Upper lobe of left lung (tissue), 6 donors: ENCODE measurements at regions not wholly inside any gene's neighbourhood (a gene's known extent, or its start where the extent isn't known, plus 50 kb on each side); places are given as distances from the start of the nearest gene placed in this dataset.

Experiments used
- ATAC-seq, 2 donors: fragments of 200-7000 bp; cut with Tn5 transposase; one replicate each; pipeline ENCODE4 v1.9.1; 2022; ENCODE audit warnings: mild to moderate bottlenecking in 2 of 2, moderate library complexity in 2 of 2; ENCODE audit not compliant: low FRiP score in 2 of 2
- DNase-seq, 2 donors: peaks; one replicate each; pipeline ENCODE4 v3.0.0-alpha.2; 2019 to 2020
- H3K27ac ChIP-seq, 4 donors: fragments of 200-600 bp; sonication (generic); one replicate each; pipeline ENCODE4 v1.5.1; 2016 to 2019
- H3K27me3 ChIP-seq, 4 donors: fragments of 200-600 bp; sonication (generic); one replicate each; pipeline ENCODE4 v1.5.1; 2017 to 2019
- H3K36me3 ChIP-seq, 4 donors: fragments of 200-600 bp; sonication (generic); one replicate each; pipeline ENCODE4 v1.5.1; 2016 to 2019
- H3K4me1 ChIP-seq, 4 donors: fragments of 200-600 bp; sonication (generic); one replicate each; pipeline ENCODE4 v1.5.1; 2018 to 2019
- H3K4me3 ChIP-seq, 4 donors: fragments of 200-600 bp; sonication (generic); one replicate each; pipeline ENCODE4 v1.5.1; 2017 to 2019; ENCODE audit warnings: mild to moderate bottlenecking in 2 of 4, moderate library complexity in 1 of 4
- H3K9me3 ChIP-seq, 4 donors: fragments of 200-600 bp; sonication (generic); one replicate each; pipeline ENCODE4 v1.5.1; 2018 to 2019
- EP300 ChIP-seq, 4 donors: sonication (generic); formaldehyde crosslinking; IDR thresholded peaks; one replicate each; pipeline ENCODE4 v1.5.1; 2017; ENCODE audit warnings: antibody characterized with exemption in 4 of 4, control low read depth in 2 of 4
- POLR2A ChIP-seq, 4 donors: fragments of 450-650 bp; IDR thresholded peaks; one replicate each; pipeline ENCODE4 v1.5.1; 2016 to 2017; ENCODE audit warnings: antibody characterized with exemption in 4 of 4, mild to moderate bottlenecking in 2 of 4
- POLR2AphosphoS5 ChIP-seq, 2 donors: sonication (generic); formaldehyde crosslinking; IDR thresholded peaks; one replicate each; pipeline ENCODE4 v1.5.1; 2017; ENCODE audit warnings: antibody characterized with exemption in 2 of 2
- WGBS, 2 donors: methylation state at CpG; one replicate each; pipeline ENCODE4 v1.1.5; 2017 to 2018; 5-methylcytosine and 5-hydroxymethylcytosine counted together
- TF ChIP-seq, protein P1 (sequence below), 6 experiments: fragments of 450-650 bp in 4 of 6; fragments of 200-600 bp in 2 of 6; sonication (generic) in 2 of 6; IDR thresholded peaks; one replicate each; pipeline ENCODE4 v1.5.1; 2016 to 2019; ENCODE audit warnings: antibody characterized with exemption in 6 of 6
- donor health status: DM: no; HTN: no; CAD: no; lungs with moderate emphysema.
- donor health status: DM: no; HTN: yes; CAD: no; lungs with severe emphysema.

GRCh38 chr1:188355847-188356246 is 1527.1 kb downstream of the PLA2G4A start:
- H3K9me3 ChIP-seq: peaks cover 0 to 6% (median 0%) of the 10 kb centered on the region in 4 donors
- H3K27ac ChIP-seq: no peak overlapping the region
- H3K36me3 ChIP-seq: no peaks in the 10 kb centered on the region
- no peaks in the 10 kb centered on the region for H3K27me3 ChIP-seq
- DNase-seq (peak in 1 of 2 donors; percentile 8), ATAC-seq (no peak)
- H3K4me1 ChIP-seq: no peaks in the 10 kb centered on the region
- 77 to 93% methylated on average over 2 to 5 of the region's 5 CpGs for WGBS, 2 donors
- TF ChIP-seq EP300 (IDR thresholded peaks at IDR 0.05): no peak
- TF ChIP-seq POLR2AphosphoS5 (IDR thresholded peaks at IDR 0.05): no peak
- TF ChIP-seq POLR2A (IDR thresholded peaks at IDR 0.05): no peak
- TF ChIP-seq, protein P1, sequence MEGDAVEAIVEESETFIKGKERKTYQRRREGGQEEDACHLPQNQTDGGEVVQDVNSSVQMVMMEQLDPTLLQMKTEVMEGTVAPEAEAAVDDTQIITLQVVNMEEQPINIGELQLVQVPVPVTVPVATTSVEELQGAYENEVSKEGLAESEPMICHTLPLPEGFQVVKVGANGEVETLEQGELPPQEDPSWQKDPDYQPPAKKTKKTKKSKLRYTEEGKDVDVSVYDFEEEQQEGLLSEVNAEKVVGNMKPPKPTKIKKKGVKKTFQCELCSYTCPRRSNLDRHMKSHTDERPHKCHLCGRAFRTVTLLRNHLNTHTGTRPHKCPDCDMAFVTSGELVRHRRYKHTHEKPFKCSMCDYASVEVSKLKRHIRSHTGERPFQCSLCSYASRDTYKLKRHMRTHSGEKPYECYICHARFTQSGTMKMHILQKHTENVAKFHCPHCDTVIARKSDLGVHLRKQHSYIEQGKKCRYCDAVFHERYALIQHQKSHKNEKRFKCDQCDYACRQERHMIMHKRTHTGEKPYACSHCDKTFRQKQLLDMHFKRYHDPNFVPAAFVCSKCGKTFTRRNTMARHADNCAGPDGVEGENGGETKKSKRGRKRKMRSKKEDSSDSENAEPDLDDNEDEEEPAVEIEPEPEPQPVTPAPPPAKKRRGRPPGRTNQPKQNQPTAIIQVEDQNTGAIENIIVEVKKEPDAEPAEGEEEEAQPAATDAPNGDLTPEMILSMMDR (IDR thresholded peaks at IDR 0.05): no peak
- no peak overlapping the region for H3K4me3 ChIP-seq

DNA sequence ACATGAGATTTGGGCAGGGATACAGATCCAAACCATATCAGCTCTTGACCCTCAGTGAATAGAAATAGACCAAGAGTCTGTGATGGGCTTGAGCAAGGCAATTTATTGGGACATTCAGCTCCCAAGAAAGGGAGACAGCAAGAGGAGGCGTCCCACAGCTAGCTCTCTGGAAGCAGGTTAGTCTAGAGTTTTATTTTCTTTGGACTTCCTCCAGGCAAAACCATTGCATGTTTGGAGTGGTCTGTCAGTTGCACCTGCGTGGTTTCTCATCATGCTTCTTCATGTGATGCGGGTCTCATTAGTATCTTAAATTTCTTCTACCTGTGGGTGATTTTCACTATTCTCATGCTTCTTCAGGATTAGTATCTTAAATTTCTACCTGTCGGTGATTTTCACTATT is 1530.6 kb downstream of the PLA2G4A start:
- no peak for DNase-seq
- no peak overlapping the region for H3K27ac ChIP-seq
- H3K4me1 ChIP-seq: no peaks in the 10 kb centered on the region
- 86 to 94% methylated on average over 4 of the region's 4 CpGs for WGBS, 2 donors
- H3K36me3 ChIP-seq: no peaks in the 10 kb centered on the region
- no peak for TF ChIP-seq POLR2AphosphoS5 (IDR thresholded peaks at IDR 0.05)
- H3K27me3 ChIP-seq: no peaks in the 10 kb centered on the region
- peaks cover 0 to 6% (median 0%) of the 10 kb centered on the region in 4 donors for H3K9me3 ChIP-seq
- ATAC-seq: no peak
- H3K4me3 ChIP-seq: no peak overlapping the region

DNA sequence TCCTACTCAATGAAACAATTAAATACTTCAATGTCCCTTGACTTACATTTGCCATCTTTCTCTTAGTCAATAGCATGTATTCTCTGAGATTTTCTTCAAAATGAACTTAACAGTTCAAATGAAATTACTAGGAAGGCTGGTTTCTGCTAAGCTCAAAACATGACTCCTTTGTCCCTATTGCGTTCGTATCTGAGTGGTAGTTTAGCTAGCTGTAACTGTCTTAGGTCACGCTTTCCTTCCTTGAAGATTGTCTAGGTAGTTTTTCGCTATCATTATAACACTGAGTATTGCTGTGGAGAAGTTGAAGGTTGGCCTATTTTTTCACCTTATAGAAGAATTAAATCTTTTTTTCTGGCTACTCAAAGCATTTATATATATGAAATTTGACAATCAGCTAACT is 1535.2 kb downstream of the PLA2G4A start:
- WGBS, 2 donors: 95 to 97% methylated on average over 4 of the region's 4 CpGs
- Histone ChIP-seq H3K9me3 (no peaks in the 10 kb centered on the region), H3K4me3 (no peak overlapping the region), H3K27ac (no peak overlapping the region), H3K4me1 (no peaks in the 10 kb centered on the region), H3K27me3 (no peaks in the 10 kb centered on the region), H3K36me3 (no peaks in the 10 kb centered on the region)
- TF ChIP-seq POLR2A (IDR thresholded peaks at IDR 0.05) (no peak), EP300 (IDR thresholded peaks at IDR 0.05) (no peak), POLR2AphosphoS5 (IDR thresholded peaks at IDR 0.05) (no peak)
- TF ChIP-seq, protein P1 (IDR thresholded peaks at IDR 0.05): no peak
- ATAC-seq (no peak), DNase-seq (no peak)

- Histone ChIP-seq H3K4me3 (no peak overlapping the region), H3K4me1 (no peaks in the 10 kb centered on the region), H3K27ac (no peak overlapping the region), H3K9me3 (no peaks in the 10 kb centered on the region), H3K27me3 (no peaks in the 10 kb centered on the region), H3K36me3 (no peaks in the 10 kb centered on the region)
- WGBS, 2 donors: 79 to 91% methylated on average over 3 of the region's 3 CpGs
- DNase-seq (no peak), ATAC-seq (no peak)
- TF ChIP-seq, protein P1 (IDR thresholded peaks at IDR 0.05): no peak
- TF ChIP-seq EP300 (IDR thresholded peaks at IDR 0.05): no peak
- TF ChIP-seq POLR2AphosphoS5 (IDR thresholded peaks at IDR 0.05): no peak
- TF ChIP-seq POLR2A (IDR thresholded peaks at IDR 0.05): no peak
These were observed 1536.2 kb downstream of the PLA2G4A start for GRCh38 chr1:188364927-188365449.

DNA sequence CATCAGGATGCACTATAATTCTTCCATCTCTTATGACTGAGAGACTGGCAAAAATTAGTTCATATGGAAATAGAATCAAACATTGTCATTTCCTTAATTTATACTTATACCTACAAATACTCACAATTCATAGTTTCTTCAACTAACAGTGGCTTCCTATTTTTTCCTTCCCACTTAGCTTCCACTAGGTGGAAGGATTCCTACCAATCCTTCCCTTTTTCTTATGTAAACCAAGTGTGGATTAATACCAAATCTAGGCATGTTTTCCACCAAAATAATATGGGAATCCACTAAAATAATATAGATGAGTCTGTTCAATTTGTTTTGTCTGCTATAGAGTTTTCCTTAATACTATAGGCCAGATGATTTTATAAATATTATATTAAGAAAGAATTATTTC is 1537.1 kb downstream of the PLA2G4A start:
- TF ChIP-seq POLR2A (IDR thresholded peaks at IDR 0.05): no peak
- TF ChIP-seq, protein P1 (IDR thresholded peaks at IDR 0.05): no peak
- no peak for TF ChIP-seq EP300 (IDR thresholded peaks at IDR 0.05)
- no peak for TF ChIP-seq POLR2AphosphoS5 (IDR thresholded peaks at IDR 0.05)
- ATAC-seq: no peak
- Histone ChIP-seq H3K4me1 (no peaks in the 10 kb centered on the region), H3K4me3 (no peak overlapping the region), H3K36me3 (no peaks in the 10 kb centered on the region), H3K27ac (no peak overlapping the region), H3K9me3 (no peaks in the 10 kb centered on the region), H3K27me3 (no peaks in the 10 kb centered on the region)
- no peak for DNase-seq
